HepG2 (cell line): ENCODE measurements at regions not wholly inside any gene's neighbourhood (a gene's known extent, or its start where the extent isn't known, plus 50 kb on each side); places are given as distances from the start of the nearest gene placed in this dataset.

Experiments used
- ARHGAP35 ChIP-seq: sonication (generic); formaldehyde crosslinking; IDR thresholded peaks from 2 replicates; pipeline ENCODE4 v1.9.0; 2022; ENCODE audit warnings: mild to moderate bottlenecking, inconsistent platforms, moderate library complexity, missing genetic modification reagents, borderline replicate concordance
- ARNTL ChIP-seq: sonication (generic); formaldehyde crosslinking; IDR thresholded peaks from 2 replicates; pipeline ENCODE4 v1.4.0; 2020; ENCODE audit warnings: mild to moderate bottlenecking, missing genetic modification reagents
- CTCF ChIP-seq: sonication (generic); formaldehyde crosslinking; IDR thresholded peaks from 2 replicates; pipeline ENCODE4 v1.5.0; 2020; ENCODE audit warnings: mild to moderate bottlenecking, missing genetic modification reagents, moderate library complexity
- FOXM1 ChIP-seq: sonication (generic); formaldehyde crosslinking; IDR thresholded peaks from 2 replicates; pipeline ENCODE4 v1.5.0; 2020; ENCODE audit warnings: missing genetic modification reagents
- NR2C2 ChIP-seq: sonication (generic); formaldehyde crosslinking; IDR thresholded peaks from 2 replicates; pipeline ENCODE4 v1.4.0; 2020; ENCODE audit warnings: missing genetic modification reagents, mild to moderate bottlenecking, moderate library complexity, borderline replicate concordance
- NR2F6 ChIP-seq, 2 experiments: IDR thresholded peaks; 2 replicates each; pipeline ENCODE4 v1.6.1; 2016; ENCODE audit warnings: antibody characterized with exemption in 1 of 2, mild to moderate bottlenecking in 1 of 2
- RNF2 ChIP-seq: fragments of 450-650 bp; conservative IDR thresholded peaks from 2 replicates; pipeline ENCODE4 v1.6.1; 2016; ENCODE audit warnings: low read depth
- TRIM24 ChIP-seq: sonication (generic); formaldehyde crosslinking; IDR thresholded peaks from 2 replicates; pipeline ENCODE4 v1.8.0; 2022; ENCODE audit warnings: mild to moderate bottlenecking, missing genetic modification reagents
- ZC3H4 ChIP-seq: sonication (generic); formaldehyde crosslinking; IDR thresholded peaks from 2 replicates; pipeline ENCODE4 v1.4.0; 2020; ENCODE audit warnings: missing genetic modification reagents, borderline replicate concordance
- ZNF263 ChIP-seq: sonication (generic); formaldehyde crosslinking; IDR thresholded peaks from 2 replicates; pipeline ENCODE4 v1.4.0; 2020; ENCODE audit warnings: missing genetic modification reagents
- ZNF350 ChIP-seq: sonication (generic); formaldehyde crosslinking; IDR thresholded peaks from 2 replicates; pipeline ENCODE4 v1.4.0; 2020; ENCODE audit warnings: mild to moderate bottlenecking, low read depth, missing genetic modification reagents, borderline replicate concordance
- TF ChIP-seq, protein P1 (sequence below): sonication (generic); formaldehyde crosslinking; IDR thresholded peaks from 2 replicates; pipeline ENCODE4 v1.9.0; 2021; ENCODE audit warnings: missing genetic modification reagents, borderline replicate concordance
- TF ChIP-seq, protein P2 (sequence below): sonication (generic); formaldehyde crosslinking; IDR thresholded peaks from 2 replicates; pipeline ENCODE4 v1.5.1; 2020; ENCODE audit warnings: mild to moderate bottlenecking, missing genetic modification reagents, moderate library complexity

GRCh38 chr10:8768341-8768740, 713.9 kb downstream of the GATA3 start:
- TF ChIP-seq, protein P1, sequence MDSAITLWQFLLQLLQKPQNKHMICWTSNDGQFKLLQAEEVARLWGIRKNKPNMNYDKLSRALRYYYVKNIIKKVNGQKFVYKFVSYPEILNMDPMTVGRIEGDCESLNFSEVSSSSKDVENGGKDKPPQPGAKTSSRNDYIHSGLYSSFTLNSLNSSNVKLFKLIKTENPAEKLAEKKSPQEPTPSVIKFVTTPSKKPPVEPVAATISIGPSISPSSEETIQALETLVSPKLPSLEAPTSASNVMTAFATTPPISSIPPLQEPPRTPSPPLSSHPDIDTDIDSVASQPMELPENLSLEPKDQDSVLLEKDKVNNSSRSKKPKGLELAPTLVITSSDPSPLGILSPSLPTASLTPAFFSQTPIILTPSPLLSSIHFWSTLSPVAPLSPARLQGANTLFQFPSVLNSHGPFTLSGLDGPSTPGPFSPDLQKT (CRISPR knock-in tag): no peak
- no peak for TF ChIP-seq CTCF
- TF ChIP-seq NR2F6 (IDR thresholded peaks at IDR 0.05): no peak
- no peak for TF ChIP-seq NR2F6 (CRISPR knock-in tag; IDR thresholded peaks at IDR 0.05)
- TF ChIP-seq TRIM24: no peak
- no peak for TF ChIP-seq ARHGAP35 (CRISPR knock-in tag)
- no peak for TF ChIP-seq ZNF350 (CRISPR knock-in tag)
- TF ChIP-seq ZNF263 (CRISPR knock-in tag): no peak
- TF ChIP-seq ZC3H4 (CRISPR knock-in tag): no peak
- TF ChIP-seq, protein P2, sequence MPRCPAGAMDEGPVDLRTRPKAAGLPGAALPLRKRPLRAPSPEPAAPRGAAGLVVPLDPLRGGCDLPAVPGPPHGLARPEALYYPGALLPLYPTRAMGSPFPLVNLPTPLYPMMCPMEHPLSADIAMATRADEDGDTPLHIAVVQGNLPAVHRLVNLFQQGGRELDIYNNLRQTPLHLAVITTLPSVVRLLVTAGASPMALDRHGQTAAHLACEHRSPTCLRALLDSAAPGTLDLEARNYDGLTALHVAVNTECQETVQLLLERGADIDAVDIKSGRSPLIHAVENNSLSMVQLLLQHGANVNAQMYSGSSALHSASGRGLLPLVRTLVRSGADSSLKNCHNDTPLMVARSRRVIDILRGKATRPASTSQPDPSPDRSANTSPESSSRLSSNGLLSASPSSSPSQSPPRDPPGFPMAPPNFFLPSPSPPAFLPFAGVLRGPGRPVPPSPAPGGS: no peak
- TF ChIP-seq NR2C2: no peak
- TF ChIP-seq RNF2: no peak
- no peak for TF ChIP-seq FOXM1 (CRISPR knock-in tag)
- no peak for TF ChIP-seq ARNTL (CRISPR knock-in tag)
